GM21786 (cell line): ENCODE measurements at regions not wholly inside any gene's neighbourhood (a gene's known extent, or its start where the extent isn't known, plus 50 kb on each side); places are given as distances from the start of the nearest gene placed in this dataset.

ENCODE experiments used
- ATAC-seq: cut with Tn5 transposase; IDR thresholded peaks from one replicate; pipeline ENCODE4 v1.9.1; 2021; ENCODE audit not compliant: unreplicated experiment

- no peak for ATAC-seq
These were observed 128.7 kb upstream of the USP38 start for GRCh38 chr4:143055997-143056396.

DNA sequence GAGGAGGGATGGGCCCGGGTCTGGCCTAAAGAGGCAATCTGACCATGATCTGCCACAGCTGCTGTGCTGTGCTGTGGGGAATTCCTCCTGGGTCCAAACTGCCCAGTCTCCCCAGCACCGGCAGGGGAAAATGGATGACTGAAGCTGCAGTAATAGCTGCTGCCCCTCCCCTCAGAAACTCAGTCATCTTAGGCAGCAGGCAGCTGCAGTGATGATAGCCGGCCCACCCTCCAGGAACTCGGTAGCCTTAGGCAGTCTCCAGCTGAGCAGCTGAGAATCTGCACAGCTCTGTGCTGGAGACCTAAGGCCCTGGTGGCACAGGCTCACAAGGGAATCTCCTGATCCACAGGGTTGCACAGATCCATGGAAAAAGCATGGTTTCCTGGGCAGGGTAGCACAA lies 113.4 kb upstream of the USP38 start:
- no peak for ATAC-seq

- no peak for ATAC-seq
These were observed 108.0 kb upstream of the USP38 start for GRCh38 chr4:143076723-143077122.

DNA sequence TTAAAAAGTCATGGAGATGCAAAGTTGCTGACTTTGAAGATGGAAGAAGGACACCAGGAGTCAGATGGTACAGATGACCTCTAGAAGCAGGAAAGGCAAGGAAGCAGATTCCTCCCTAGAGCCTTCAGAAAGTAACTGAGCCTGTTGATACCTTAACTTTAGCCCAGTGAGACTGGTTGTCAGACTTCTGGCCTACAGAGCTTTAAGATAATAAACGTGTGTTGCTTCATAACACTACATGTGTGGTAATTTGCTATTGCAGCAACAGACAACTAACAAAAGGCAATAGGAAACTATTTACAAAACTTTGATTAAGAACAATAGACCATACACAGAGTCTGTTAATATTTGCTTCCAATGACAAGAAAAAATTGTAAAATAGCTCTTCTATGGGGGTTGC lies 102.0 kb upstream of the USP38 start:
- no peak for ATAC-seq

GRCh38 chr4:143083756-143084472 lies 100.8 kb upstream of the USP38 start:
- ATAC-seq: no peak

- no peak for ATAC-seq
These were observed 100.2 kb upstream of the USP38 start for GRCh38 chr4:143084566-143084965.

GRCh38 chr4:143085224-143085623 lies 99.5 kb upstream of the USP38 start:
- no peak for ATAC-seq

GRCh38 chr4:143085659-143086058 lies 99.1 kb upstream of the USP38 start:
- no peak for ATAC-seq

DNA sequence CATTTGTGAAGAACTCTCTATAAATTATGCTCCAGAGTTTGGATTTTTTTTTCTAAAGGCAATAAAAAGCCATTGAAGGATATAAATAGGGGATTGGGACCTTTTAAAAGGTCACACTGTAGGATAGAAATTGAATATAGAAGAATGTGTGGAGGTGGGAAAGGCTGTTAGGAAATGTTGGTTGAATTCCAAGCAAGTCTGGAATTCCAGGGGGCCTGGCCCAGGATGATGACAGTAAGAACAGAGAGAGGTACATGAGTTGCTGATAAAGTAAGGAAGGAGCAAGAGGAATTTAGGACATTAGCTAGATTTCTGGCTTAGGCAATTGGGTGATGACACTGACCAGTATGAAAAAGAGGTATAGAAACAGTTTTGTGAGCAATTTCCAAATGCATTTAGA lies 95.4 kb upstream of the USP38 start:
- no peak for ATAC-seq

DNA sequence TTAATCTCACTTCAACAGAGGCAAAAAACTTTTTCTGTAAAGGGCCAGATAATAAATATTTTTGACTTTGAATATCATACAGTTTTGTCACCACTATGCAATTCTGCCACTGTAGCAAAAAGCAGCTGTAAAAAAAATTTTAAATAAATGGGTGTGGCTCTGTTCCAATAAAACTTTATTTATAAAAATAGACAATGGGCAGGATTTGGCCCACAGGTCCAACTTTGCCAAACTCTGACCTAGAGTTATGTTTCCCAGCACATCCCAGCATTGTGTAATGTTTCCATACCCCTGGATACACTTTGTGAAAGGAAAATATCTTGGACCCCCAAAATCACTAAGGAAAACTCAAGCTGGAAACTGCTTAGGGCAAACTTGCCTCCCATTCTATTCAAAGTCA lies 94.9 kb upstream of the USP38 start:
- ATAC-seq: no peak

- no peak for ATAC-seq
These were observed 92.9 kb upstream of the USP38 start for GRCh38 chr4:143091862-143092261.

DNA sequence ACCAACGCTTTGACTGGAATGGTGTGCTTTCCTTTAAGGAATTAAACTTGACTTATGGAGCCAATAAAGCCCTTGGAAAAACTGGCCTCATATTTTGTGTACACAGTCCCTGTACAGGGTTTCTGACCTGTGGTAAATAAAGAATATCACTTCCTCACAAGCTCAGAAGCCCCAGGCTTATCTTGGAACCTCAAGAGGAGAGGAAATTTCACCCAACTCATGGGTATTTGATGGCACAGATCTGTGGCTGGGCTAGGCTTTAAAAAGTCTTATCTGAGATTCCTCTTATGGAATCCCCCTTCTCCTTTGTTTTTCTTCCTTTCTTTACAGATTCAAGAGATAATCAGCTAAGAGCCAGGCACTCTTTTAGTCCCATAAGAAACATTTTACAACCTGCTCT lies 89.3 kb upstream of the USP38 start:
- no peak for ATAC-seq

- ATAC-seq: no peak
These were observed 87.0 kb upstream of the USP38 start for GRCh38 chr4:143097751-143098150.

DNA sequence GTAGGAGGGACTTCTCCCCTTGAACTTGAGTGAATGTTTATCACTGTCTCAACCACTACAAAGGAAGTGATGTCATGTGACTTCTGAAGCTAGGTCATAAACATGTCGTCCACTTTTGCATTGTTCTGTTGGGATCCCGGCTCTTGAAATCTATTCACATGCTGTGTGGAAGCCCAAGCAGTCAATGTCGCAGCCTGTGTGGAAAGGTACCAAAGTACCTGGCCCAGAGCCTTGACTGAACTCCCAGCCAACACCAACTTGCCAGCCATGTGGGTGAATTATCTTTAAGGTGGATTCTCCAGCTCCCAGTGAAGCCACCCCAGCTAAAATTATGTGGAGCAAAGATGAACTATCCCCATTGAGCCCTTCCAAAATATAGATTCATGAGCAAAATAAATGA lies 85.0 kb upstream of the USP38 start:
- ATAC-seq: no peak

- no peak for ATAC-seq
These were observed 75.3 kb upstream of the USP38 start for GRCh38 chr4:143109376-143109775.

DNA sequence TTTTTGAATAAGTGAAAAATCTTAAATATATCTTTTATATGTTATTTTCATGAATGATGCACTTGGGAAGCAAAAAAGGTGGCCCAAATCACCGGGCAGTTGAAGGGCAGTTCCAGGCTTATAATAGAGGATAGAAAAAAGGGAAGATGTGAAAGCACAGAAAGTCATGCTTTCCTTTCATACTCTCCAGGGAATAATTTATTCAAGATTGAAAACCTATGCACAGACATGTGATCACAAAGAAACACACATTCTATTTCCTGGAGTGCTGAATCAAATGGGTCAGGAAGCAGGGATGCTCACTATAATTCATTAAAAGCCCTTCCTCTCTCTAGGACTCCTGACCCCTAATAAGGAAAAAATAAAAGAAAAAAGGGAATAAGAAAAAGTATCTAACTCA lies 66.1 kb upstream of the USP38 start:
- ATAC-seq: no peak

GRCh38 chr4:143127621-143128020 lies 57.1 kb upstream of the USP38 start:
- no peak for ATAC-seq

DNA sequence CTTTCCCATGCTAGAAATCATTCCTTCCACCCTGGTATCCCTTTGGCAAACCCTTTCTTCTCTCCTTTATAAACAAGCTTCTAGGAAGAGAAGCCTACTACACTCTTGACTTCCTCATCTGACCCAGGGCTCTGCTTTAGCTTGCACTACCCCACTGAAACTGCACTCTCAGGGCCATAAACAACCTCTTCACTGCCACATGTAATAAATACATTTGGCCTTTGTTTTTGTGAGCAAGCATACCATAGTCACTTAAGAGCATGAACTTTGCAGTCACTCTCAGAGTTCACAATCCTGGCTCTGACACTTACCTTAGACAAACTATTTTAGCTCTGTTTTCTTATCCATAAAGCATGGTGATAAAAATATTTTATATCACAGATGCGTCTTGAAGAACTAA lies 50.7 kb upstream of the USP38 start:
- ATAC-seq: no peak
